ENCODE measurements at regions not wholly inside any gene's neighbourhood (a gene's known extent, or its start where the extent isn't known, plus 50 kb on each side); places are given as distances from the start of the nearest gene placed in this dataset.

DNA sequence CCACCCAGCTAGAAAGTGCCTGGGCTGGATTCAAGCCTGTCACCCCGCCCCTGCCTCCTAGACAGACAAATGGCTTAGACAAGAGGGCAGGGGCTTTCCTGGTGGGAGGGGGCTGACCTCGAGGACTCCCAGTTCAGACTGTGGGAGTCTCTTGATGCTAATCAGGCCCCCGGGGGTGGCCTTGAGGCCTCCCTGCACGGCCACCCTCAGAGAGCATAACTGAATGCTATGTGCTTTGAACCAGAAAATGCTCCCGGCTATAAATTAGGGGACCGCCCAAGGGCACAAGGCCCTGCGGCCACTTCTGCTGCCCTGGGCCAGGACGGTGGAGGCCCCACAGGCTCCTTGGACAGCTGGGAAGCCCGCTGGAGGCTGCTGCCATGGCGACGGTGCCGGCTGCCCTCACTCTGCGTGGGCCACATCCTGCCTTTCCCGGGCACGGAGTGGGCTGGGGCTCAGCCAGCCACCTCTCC, 111.0 kb upstream of the NCOR2 start:
- TF ChIP-seq, protein P1, sequence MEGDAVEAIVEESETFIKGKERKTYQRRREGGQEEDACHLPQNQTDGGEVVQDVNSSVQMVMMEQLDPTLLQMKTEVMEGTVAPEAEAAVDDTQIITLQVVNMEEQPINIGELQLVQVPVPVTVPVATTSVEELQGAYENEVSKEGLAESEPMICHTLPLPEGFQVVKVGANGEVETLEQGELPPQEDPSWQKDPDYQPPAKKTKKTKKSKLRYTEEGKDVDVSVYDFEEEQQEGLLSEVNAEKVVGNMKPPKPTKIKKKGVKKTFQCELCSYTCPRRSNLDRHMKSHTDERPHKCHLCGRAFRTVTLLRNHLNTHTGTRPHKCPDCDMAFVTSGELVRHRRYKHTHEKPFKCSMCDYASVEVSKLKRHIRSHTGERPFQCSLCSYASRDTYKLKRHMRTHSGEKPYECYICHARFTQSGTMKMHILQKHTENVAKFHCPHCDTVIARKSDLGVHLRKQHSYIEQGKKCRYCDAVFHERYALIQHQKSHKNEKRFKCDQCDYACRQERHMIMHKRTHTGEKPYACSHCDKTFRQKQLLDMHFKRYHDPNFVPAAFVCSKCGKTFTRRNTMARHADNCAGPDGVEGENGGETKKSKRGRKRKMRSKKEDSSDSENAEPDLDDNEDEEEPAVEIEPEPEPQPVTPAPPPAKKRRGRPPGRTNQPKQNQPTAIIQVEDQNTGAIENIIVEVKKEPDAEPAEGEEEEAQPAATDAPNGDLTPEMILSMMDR (IDR thresholded peaks at IDR 0.05; ENCODE audit: low read depth, low read length): no peak
- TF ChIP-seq EZH2phosphoT487 (IDR thresholded peaks at IDR 0.05; ENCODE audit: low read depth): no peak
